ENCODE measurements at regions not wholly inside any gene's neighbourhood (a gene's known extent, or its start where the extent isn't known, plus 50 kb on each side); places are given as distances from the start of the nearest gene placed in this dataset.

- no peak for DNase-seq (ENCODE audit: low spot score)
Measured at GRCh38 chr2:226383461-226383860, 416.2 kb downstream of the IRS1 start.

- DNase-seq (ENCODE audit: low spot score) = no peak
Measured at GRCh38 chr2:226380679-226381078, 418.9 kb downstream of the IRS1 start.

- no peak for DNase-seq (ENCODE audit: low spot score)
Measured at GRCh38 chr2:226378753-226379705, 420.6 kb downstream of the IRS1 start.

GRCh38 chr2:226376516-226377180, 423.0 kb downstream of the IRS1 start:
- no peak for DNase-seq (ENCODE audit: low spot score)

GRCh38 chr2:226366920-226367319, 432.7 kb downstream of the IRS1 start:
- DNase-seq (ENCODE audit: low spot score) = no peak

- DNase-seq (ENCODE audit: low spot score) = no peak
Measured at GRCh38 chr2:226364217-226364616, 435.4 kb downstream of the IRS1 start.

GRCh38 chr2:226362980-226363379, 436.6 kb downstream of the IRS1 start:
- DNase-seq (ENCODE audit: low spot score) = no peak

GRCh38 chr2:226360658-226361057, 439.0 kb downstream of the IRS1 start:
- no peak for DNase-seq (ENCODE audit: low spot score)

GRCh38 chr2:226358688-226359087, 440.9 kb downstream of the IRS1 start:
- no peak for DNase-seq (ENCODE audit: low spot score)

- no peak for DNase-seq (ENCODE audit: low spot score)
Measured at GRCh38 chr2:226357816-226358215, 441.8 kb downstream of the IRS1 start.

GRCh38 chr2:226355600-226355999, 444.0 kb downstream of the IRS1 start:
- no peak for DNase-seq (ENCODE audit: low spot score)

- DNase-seq (ENCODE audit: low spot score) = no peak
Measured at GRCh38 chr2:226354434-226354833, 445.2 kb downstream of the IRS1 start.

GRCh38 chr2:226352941-226353560, 446.6 kb downstream of the IRS1 start:
- no peak for DNase-seq (ENCODE audit: low spot score)

- no peak for DNase-seq (ENCODE audit: low spot score)
Measured at GRCh38 chr2:226351711-226352110, 447.9 kb downstream of the IRS1 start.

GRCh38 chr2:226339616-226340015, 460.0 kb downstream of the IRS1 start:
- no peak for DNase-seq (ENCODE audit: low spot score)

GRCh38 chr2:226338825-226339224, 460.8 kb downstream of the IRS1 start:
- DNase-seq (ENCODE audit: low spot score) = no peak

- DNase-seq (ENCODE audit: low spot score) = no peak
Measured at GRCh38 chr2:226337941-226338600, 461.5 kb downstream of the IRS1 start.

- DNase-seq (ENCODE audit: low spot score) = no peak
Measured at GRCh38 chr2:226336283-226336682, 463.3 kb downstream of the IRS1 start.

GRCh38 chr2:226334981-226335720, 464.5 kb downstream of the IRS1 start:
- no peak for DNase-seq (ENCODE audit: low spot score)

- DNase-seq (ENCODE audit: low spot score) = no peak
Measured at GRCh38 chr2:226333388-226333787, 466.2 kb downstream of the IRS1 start.

GRCh38 chr2:226330206-226330605, 469.4 kb downstream of the IRS1 start:
- no peak for DNase-seq (ENCODE audit: low spot score)

- DNase-seq (ENCODE audit: low spot score) = no peak
Measured at GRCh38 chr2:226329180-226329579, 470.4 kb downstream of the IRS1 start.

Measured in CD4-positive, alpha-beta T cell treated with Interleukin-6 at 100 ng/mL for 8 hours (primary cell).